GM23338 (cell line): ENCODE measurements at regions not wholly inside any gene's neighbourhood (a gene's known extent, or its start where the extent isn't known, plus 50 kb on each side); places are given as distances from the start of the nearest gene placed in this dataset.
A peak's percentile ranks its signal among the peaks of the same experiment; 100 is the strongest.

ENCODE experiments used
- ATAC-seq: fragments of 200-7000 bp; cut with Tn5 transposase; 3 replicates; pipeline ENCODE4 v1.9.1; 2020
- DNase-seq: peaks from one replicate; pipeline ENCODE4 v3.0.0-alpha.2; 2015; ENCODE audit warnings: low spot score
- H2AFZ ChIP-seq: fragments of 200-600 bp; sonication (generic); 2 replicates; pipeline ENCODE4 v1.8.0; 2016; ENCODE audit warnings: antibody characterized with exemption, mild to moderate bottlenecking, moderate library complexity
- H3F3A ChIP-seq: fragments of 200-600 bp; sonication (generic); replicated peaks from 2 replicates; pipeline ENCODE4 v1.8.0; 2017; ENCODE audit warnings: antibody characterized with exemption, mixed run types, low read depth
- H3K27ac ChIP-seq: fragments of 200-600 bp; sonication (generic); 2 replicates; pipeline ENCODE4 v1.6.1; 2016; ENCODE audit warnings: low read depth
- H3K27me3 ChIP-seq: fragments of 200-600 bp; sonication (generic); 2 replicates; pipeline ENCODE4 v1.8.0; 2016; ENCODE audit warnings: mild to moderate bottlenecking, mixed run types, moderate library complexity; ENCODE audit not compliant: insufficient read depth
- H3K36me3 ChIP-seq: fragments of 200-600 bp; sonication (generic); 2 replicates; pipeline ENCODE4 v1.8.0; 2016; ENCODE audit warnings: mild to moderate bottlenecking; ENCODE audit not compliant: insufficient read depth
- H3K4me1 ChIP-seq: fragments of 200-600 bp; sonication (generic); 2 replicates; pipeline ENCODE4 v1.8.0; 2016; ENCODE audit warnings: mild to moderate bottlenecking, moderate library complexity; ENCODE audit not compliant: insufficient read depth
- H3K4me2 ChIP-seq: fragments of 200-600 bp; sonication (generic); 2 replicates; pipeline ENCODE4 v1.7.1; 2017; ENCODE audit warnings: mixed run types
- H3K4me3 ChIP-seq: fragments of 200-600 bp; sonication (generic); 2 replicates; pipeline ENCODE4 v1.6.1; 2016; ENCODE audit warnings: mixed run types
- H3K79me2 ChIP-seq: fragments of 200-600 bp; sonication (generic); replicated peaks from 2 replicates; pipeline ENCODE4 v1.8.0; 2017; ENCODE audit warnings: mild to moderate bottlenecking; ENCODE audit not compliant: insufficient read depth
- H3K9me2 ChIP-seq: fragments of 200-600 bp; sonication (generic); 2 replicates; pipeline ENCODE4 v1.8.0; 2017; ENCODE audit not compliant: insufficient read depth
- H4K20me1 ChIP-seq: fragments of 200-600 bp; sonication (generic); replicated peaks from 2 replicates; pipeline ENCODE4 v1.8.0; 2017; ENCODE audit warnings: mild to moderate bottlenecking; ENCODE audit not compliant: insufficient read depth
- H3K27ac Mint-ChIP-seq: 2 replicates; pipeline ENCODE4 v1.8.0; 2020; ENCODE audit warnings: inconsistent platforms, mild to moderate bottlenecking, moderate library complexity, mixed read lengths
- H3K27me3 Mint-ChIP-seq: 3 replicates; pipeline ENCODE4 v1.8.0; 2022; ENCODE audit warnings: low read depth, mild to moderate bottlenecking, moderate library complexity, mixed read lengths, inconsistent platforms; ENCODE audit not compliant: insufficient read depth, poor library complexity
- H3K36me3 Mint-ChIP-seq: 3 replicates; pipeline ENCODE4 v1.8.0; 2021; ENCODE audit warnings: low read depth, mild to moderate bottlenecking, inconsistent platforms, moderate library complexity, mixed read lengths
- H3K4me1 Mint-ChIP-seq: 3 replicates; pipeline ENCODE4 v1.8.0; 2020; ENCODE audit warnings: mild to moderate bottlenecking, inconsistent platforms, mixed read lengths
- H3K4me3 Mint-ChIP-seq: 3 replicates; pipeline ENCODE4 v1.8.0; 2021; ENCODE audit warnings: moderate library complexity, mild to moderate bottlenecking, inconsistent platforms, mixed read lengths
- H3K9me3 Mint-ChIP-seq: 3 replicates; pipeline ENCODE4 v1.8.0; 2020; ENCODE audit warnings: moderate library complexity, mild to moderate bottlenecking, inconsistent platforms, mixed read lengths
- CREB1 ChIP-seq: fragments of 250-450 bp; sonication (Bioruptor Pico); IDR thresholded peaks from 2 replicates; pipeline ENCODE4 v1.5.0; 2020; ENCODE audit warnings: low read depth, mild to moderate bottlenecking, moderate library complexity
- EZH2 ChIP-seq: fragments of 200-600 bp; sonication (generic); IDR thresholded peaks from one replicate; pipeline ENCODE4 v1.8.0; 2017; ENCODE audit warnings: antibody characterized with exemption, mild to moderate bottlenecking, low read depth; ENCODE audit not compliant: unreplicated experiment
- EZH2phosphoT487 ChIP-seq: fragments of 200-600 bp; sonication (generic); IDR thresholded peaks from one replicate; pipeline ENCODE4 v1.8.1; 2018; ENCODE audit warnings: antibody characterized with exemption; ENCODE audit not compliant: unreplicated experiment
- NANOG ChIP-seq: IDR thresholded peaks from 2 replicates; pipeline ENCODE4 v1.6.1; 2016; ENCODE audit warnings: antibody characterized with exemption, borderline replicate concordance
- POLR2AphosphoS5 ChIP-seq: IDR thresholded peaks from 2 replicates; pipeline ENCODE4 v1.6.1; 2016; ENCODE audit warnings: antibody characterized with exemption, low read depth
- STAT1 ChIP-seq: IDR thresholded peaks from one replicate; pipeline ENCODE4 v1.6.1; 2016; ENCODE audit warnings: antibody characterized with exemption; ENCODE audit not compliant: unreplicated experiment
- ZNF114 ChIP-seq: fragments of 250-450 bp; sonication (Bioruptor Pico); IDR thresholded peaks from 2 replicates; pipeline ENCODE4 v1.5.0; 2020; ENCODE audit warnings: mild to moderate bottlenecking, moderate library complexity
- ZNF331 ChIP-seq: fragments of 250-450 bp; sonication (Bioruptor Pico); IDR thresholded peaks from 2 replicates; pipeline ENCODE4 v1.5.0; 2020; ENCODE audit warnings: low read depth, mild to moderate bottlenecking, moderate library complexity
- TF ChIP-seq, protein P1 (sequence below): IDR thresholded peaks from 2 replicates; pipeline ENCODE4 v1.6.1; 2016; ENCODE audit warnings: antibody characterized with exemption

DNA sequence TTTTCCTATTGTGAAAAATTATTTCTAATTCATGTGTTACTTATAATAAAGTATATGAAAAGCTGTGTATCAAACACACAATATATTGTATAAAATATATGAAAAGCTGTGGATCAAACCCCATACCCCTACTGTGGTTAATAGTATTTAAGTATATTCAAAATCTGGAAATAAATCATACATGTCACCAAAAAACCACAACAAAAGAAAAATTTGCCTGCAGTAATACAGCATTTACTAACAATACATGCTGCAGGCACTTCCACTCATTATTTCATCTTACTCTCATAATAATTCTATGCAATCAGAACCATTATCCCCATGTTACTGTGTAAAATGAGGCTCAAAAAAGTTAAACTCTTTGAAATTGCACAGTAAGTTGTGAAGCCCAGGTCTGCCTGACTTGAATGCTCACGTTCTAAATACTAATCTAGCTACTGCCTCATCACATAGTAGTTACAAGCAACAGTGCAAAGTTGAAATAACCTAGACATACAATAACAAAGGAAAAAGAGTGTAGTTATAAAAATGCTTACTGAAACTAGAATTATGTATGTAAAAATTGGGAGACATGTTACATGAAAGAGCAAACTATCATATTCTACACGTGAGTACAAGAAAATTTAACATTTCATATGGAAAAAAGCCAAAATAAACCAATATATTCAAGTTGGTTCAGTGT, 61.7 kb downstream of the FAM217A start:
- H3K36me3 ChIP-seq = 0 out of 2 replicates have a peak, but pooled peaks cover 3% of the 10 kb centered on the region
- peaks cover 11% of the 10 kb centered on the region for H4K20me1 ChIP-seq
- Mint-ChIP-seq H3K27me3 (peaks cover 4% of the 10 kb centered on the region), H3K9me3 (no peaks in the 10 kb centered on the region), H3K36me3 (peaks cover 24% of the 10 kb centered on the region), H3K27ac (peak overlapping the region; percentile 99), H3K4me1 (peaks cover 22% of the 10 kb centered on the region), H3K4me3 (peak overlapping the region; percentile 97)
- peak overlapping the region; percentile 96 for H3K27ac ChIP-seq
- ATAC-seq = no peak
- no peak overlapping the region for H2AFZ ChIP-seq
- H3K79me2 ChIP-seq = peaks cover 66% of the 10 kb centered on the region
- no peaks in the 10 kb centered on the region for H3K27me3 ChIP-seq
- H3K4me2 ChIP-seq = peak overlapping the region; percentile 68
- no peaks in the 10 kb centered on the region for H3K9me2 ChIP-seq
- H3F3A ChIP-seq = peaks cover 5% of the 10 kb centered on the region; the same call in 1 of the 2 replicates
- peaks cover 20% of the 10 kb centered on the region for H3K4me1 ChIP-seq
- H3K4me3 ChIP-seq = peak overlapping the region; percentile 61
- TF ChIP-seq ZNF114 (no peak), EZH2phosphoT487 (no peak)
- DNase-seq = no peak

DNA sequence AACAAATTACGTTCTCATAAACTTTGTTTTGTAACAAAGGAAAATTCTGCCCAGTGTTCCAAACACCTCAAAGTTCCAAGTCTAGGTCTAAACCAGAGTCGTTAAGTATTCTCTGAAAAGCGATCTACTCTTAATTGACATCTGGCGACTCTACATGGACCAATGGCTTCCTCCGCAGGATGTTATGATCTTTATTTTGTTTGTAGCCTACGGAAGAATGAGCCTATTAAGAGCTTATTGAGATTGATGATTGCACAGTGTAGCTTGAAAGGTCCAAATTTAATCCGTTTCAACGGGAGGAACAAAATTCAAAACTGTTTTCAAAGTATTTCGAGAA, 61.1 kb downstream of the FAM217A start:
- H3K27me3 Mint-ChIP-seq = peaks cover 4% of the 10 kb centered on the region
- no peak for ATAC-seq
- Histone ChIP-seq H3K4me3 (peak overlapping the region; percentile 61), H3K36me3 (0 out of 2 replicates have a peak, but pooled peaks cover 3% of the 10 kb centered on the region), H4K20me1 (peaks cover 15% of the 10 kb centered on the region; the same call in 1 of the 2 replicates), H3F3A (peaks cover 5% of the 10 kb centered on the region; the same call in 1 of the 2 replicates), H3K4me1 (peaks cover 26% of the 10 kb centered on the region), H2AFZ (peak overlapping the region; percentile 2; the same call in 1 of the 2 replicates), H3K79me2 (peaks cover 66% of the 10 kb centered on the region), H3K27ac (peak overlapping the region; percentile 96), H3K4me2 (peak overlapping the region; percentile 68), H3K9me2 (no peaks in the 10 kb centered on the region), H3K27me3 (no peaks in the 10 kb centered on the region)
- H3K9me3 Mint-ChIP-seq = no peaks in the 10 kb centered on the region
- H3K4me1 Mint-ChIP-seq = peaks cover 23% of the 10 kb centered on the region
- DNase-seq = peak; percentile 49
- no peak for TF ChIP-seq POLR2AphosphoS5
- TF ChIP-seq, protein P1, sequence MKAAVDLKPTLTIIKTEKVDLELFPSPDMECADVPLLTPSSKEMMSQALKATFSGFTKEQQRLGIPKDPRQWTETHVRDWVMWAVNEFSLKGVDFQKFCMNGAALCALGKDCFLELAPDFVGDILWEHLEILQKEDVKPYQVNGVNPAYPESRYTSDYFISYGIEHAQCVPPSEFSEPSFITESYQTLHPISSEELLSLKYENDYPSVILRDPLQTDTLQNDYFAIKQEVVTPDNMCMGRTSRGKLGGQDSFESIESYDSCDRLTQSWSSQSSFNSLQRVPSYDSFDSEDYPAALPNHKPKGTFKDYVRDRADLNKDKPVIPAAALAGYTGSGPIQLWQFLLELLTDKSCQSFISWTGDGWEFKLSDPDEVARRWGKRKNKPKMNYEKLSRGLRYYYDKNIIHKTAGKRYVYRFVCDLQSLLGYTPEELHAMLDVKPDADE = no peak
- TF ChIP-seq ZNF331 = no peak
- no peak for TF ChIP-seq ZNF114
- TF ChIP-seq EZH2 = no peak
- no peak for TF ChIP-seq NANOG
- TF ChIP-seq CREB1 (CRISPR knock-in tag) = no peak
- TF ChIP-seq STAT1 = no peak
- peaks cover 24% of the 10 kb centered on the region for H3K36me3 Mint-ChIP-seq
- H3K27ac Mint-ChIP-seq = peak overlapping the region; percentile 99
- H3K4me3 Mint-ChIP-seq = peak overlapping the region; percentile 97
